SK-N-SH (cell line): ENCODE measurements at regions not wholly inside any gene's neighbourhood (a gene's known extent, or its start where the extent isn't known, plus 50 kb on each side); places are given as distances from the start of the nearest gene placed in this dataset.
A peak's percentile ranks its signal among the peaks of the same experiment; 100 is the strongest.

ENCODE experiments used
- CTCF ChIA-PET: fragments of 300-600, 350-600 bp; formaldehyde crosslinking; extraction: SDS; loops from one replicate; lab custom pipeline; 2021; lab: Yijun Ruan, JAX
- POLR2A ChIA-PET: fragments of 350-600 bp; sonication (Branson Sonifier 250); formaldehyde crosslinking; extraction: SDS; loops from one replicate; lab custom pipeline; 2020; ENCODE audit warnings: antibody characterized with exemption, inconsistent platforms; lab: Yijun Ruan, JAX
- DNase-seq: peaks from one replicate; pipeline ENCODE4 v3.0.0; 2012
- H2AFZ ChIP-seq: fragments of 200-600 bp; sonication (generic); 2 replicates; pipeline ENCODE4 v1.8.1; 2016; ENCODE audit warnings: antibody characterized with exemption, mild to moderate bottlenecking, low read depth
- H3F3A ChIP-seq: fragments of 200-600 bp; sonication (generic); replicated peaks from 2 replicates; pipeline ENCODE3; 2016; ENCODE audit warnings: antibody characterized with exemption, mild to moderate bottlenecking; ENCODE audit not compliant: insufficient read depth
- H3K27ac ChIP-seq, 2 experiments: fragments of 200-500 bp in 1 of 2; fragments of 200-600 bp in 1 of 2; sonication (Bioruptor generic) in 1 of 2; sonication (generic), shearing (Covaris generic) in 1 of 2; 2 replicates each; pipeline versions ENCODE4 v1.5.1 to v1.6.1; 2014 to 2016; ENCODE audit warnings: low read depth in 2 of 2, inconsistent platforms in 1 of 2, low read length in 1 of 2, mild to moderate bottlenecking in 1 of 2, mixed read lengths in 1 of 2
- H3K27me3 ChIP-seq: fragments of 200-600 bp; sonication (generic), shearing (Covaris generic); 2 replicates; pipeline ENCODE4 v1.6.1; 2016; ENCODE audit warnings: mixed run types; ENCODE audit not compliant: insufficient read depth
- H3K36me3 ChIP-seq, 2 experiments: fragments of 200-500 bp in 1 of 2; fragments of 200-600 bp in 1 of 2; sonication (Bioruptor generic) in 1 of 2; sonication (generic) in 1 of 2; replicated peaks in 1 of 2; 2 replicates each; pipeline versions ENCODE3 to v1.5.1; 2014 to 2016; ENCODE audit warnings: low read length in 1 of 2, mild to moderate bottlenecking in 1 of 2; ENCODE audit not compliant: insufficient read depth in 2 of 2, control insufficient read depth in 1 of 2
- H3K4me1 ChIP-seq, 2 experiments: fragments of 200-500 bp in 1 of 2; fragments of 200-600 bp in 1 of 2; sonication (Bioruptor generic) in 1 of 2; sonication (generic), shearing (Covaris generic) in 1 of 2; 2 replicates each; pipeline versions ENCODE4 v1.5.1 to v1.6.1; 2014 to 2016; ENCODE audit warnings: low read depth in 1 of 2, low read length in 1 of 2, mixed run types in 1 of 2; ENCODE audit not compliant: insufficient read depth in 2 of 2, control insufficient read depth in 1 of 2
- H3K4me2 ChIP-seq: fragments of 200-600 bp; sonication (generic), shearing (Covaris generic); 2 replicates; pipeline ENCODE4 v1.6.1; 2017; ENCODE audit warnings: mixed run types
- H3K4me3 ChIP-seq, 2 experiments: fragments of 200-500 bp in 1 of 2; fragments of 200-600 bp in 1 of 2; sonication (Bioruptor generic) in 1 of 2; sonication (generic), shearing (Covaris generic) in 1 of 2; 2 replicates each; pipeline versions ENCODE4 v1.5.1 to v1.8.1; 2014 to 2016; ENCODE audit warnings: low read depth in 2 of 2, inconsistent platforms in 1 of 2, low read length in 1 of 2, mild to moderate bottlenecking in 1 of 2, mixed read lengths in 1 of 2, moderate library complexity in 1 of 2
- H3K79me2 ChIP-seq: fragments of 200-600 bp; sonication (generic); 2 replicates; pipeline ENCODE4 v1.8.1; 2017; ENCODE audit warnings: mild to moderate bottlenecking; ENCODE audit not compliant: insufficient read depth
- H3K9ac ChIP-seq: fragments of 200-600 bp; sonication (generic); 2 replicates; pipeline ENCODE4 v1.6.1; 2017; ENCODE audit warnings: mixed run types
- H3K9me2 ChIP-seq: fragments of 200-600 bp; sonication (generic); 2 replicates; pipeline ENCODE4 v1.6.1; 2017; ENCODE audit warnings: mixed run types
- H3K9me3 ChIP-seq: fragments of 200-600 bp; sonication (generic); 2 replicates; pipeline ENCODE4 v1.6.1; 2017; ENCODE audit warnings: mixed run types, mild to moderate bottlenecking, moderate library complexity
- H4K20me1 ChIP-seq: fragments of 200-600 bp; sonication (generic); 2 replicates; pipeline ENCODE4 v1.6.1; 2017; ENCODE audit warnings: mild to moderate bottlenecking, mixed run types; ENCODE audit not compliant: insufficient read depth
- CHD2 ChIP-seq: fragments of 150-350 bp; IDR thresholded peaks from 2 replicates; pipeline ENCODE4 v1.6.1; 2018; ENCODE audit warnings: low read length; ENCODE audit not compliant: partially characterized antibody
- CTCF ChIP-seq: fragments of 200-600 bp; sonication (generic); IDR thresholded peaks from 2 replicates; pipeline ENCODE4 v1.6.1; 2017; ENCODE audit warnings: antibody characterized with exemption, mild to moderate bottlenecking, moderate library complexity
- FOSL2 ChIP-seq: IDR thresholded peaks from 2 replicates; pipeline ENCODE4 v1.4.0; 2012; ENCODE audit warnings: low read depth, mild to moderate bottlenecking, moderate library complexity, borderline replicate concordance
- FOXM1 ChIP-seq: IDR thresholded peaks from 2 replicates; pipeline ENCODE4 v1.4.0; 2012; ENCODE audit warnings: low read depth, mild to moderate bottlenecking
- IRF3 ChIP-seq: fragments of 150-350 bp; IDR thresholded peaks from 2 replicates; pipeline ENCODE4 v1.6.1; 2016; ENCODE audit warnings: mild to moderate bottlenecking, low read depth, low read length
- MAX ChIP-seq: IDR thresholded peaks from 2 replicates; pipeline ENCODE4 v1.4.0; 2012; ENCODE audit warnings: low read depth
- MEF2A ChIP-seq: IDR thresholded peaks from 2 replicates; pipeline ENCODE4 v1.4.0; 2012; ENCODE audit warnings: low read depth, borderline replicate concordance
- MXI1 ChIP-seq: IDR thresholded peaks from 2 replicates; pipeline ENCODE4 v1.6.1; 2012; ENCODE audit warnings: mild to moderate bottlenecking, low read depth, low read length, improper control_type of control experiment
- NFIC ChIP-seq: IDR thresholded peaks from 2 replicates; pipeline ENCODE4 v1.4.0; 2012; ENCODE audit warnings: borderline replicate concordance
- PBX3 ChIP-seq: IDR thresholded peaks from 2 replicates; pipeline ENCODE4; 2012
- RAD21 ChIP-seq: IDR thresholded peaks from 2 replicates; pipeline ENCODE4 v1.6.1; 2012; ENCODE audit warnings: mild to moderate bottlenecking, low read length
- RCOR1 ChIP-seq: fragments of 150-350 bp; IDR thresholded peaks from 2 replicates; pipeline ENCODE4 v1.6.1; 2017; ENCODE audit warnings: antibody characterized with exemption, low read length
- REST ChIP-seq: IDR thresholded peaks from 2 replicates; pipeline ENCODE4 v1.6.1; 2012; ENCODE audit warnings: mild to moderate bottlenecking, low read depth, low read length, moderate library complexity
- SMC3 ChIP-seq: IDR thresholded peaks from 2 replicates; pipeline ENCODE4 v1.6.1; 2012; ENCODE audit warnings: low read depth, low read length, improper control_type of control experiment
- TAF1 ChIP-seq: IDR thresholded peaks from 2 replicates; pipeline ENCODE4 v1.6.1; 2012; ENCODE audit warnings: low read depth, mild to moderate bottlenecking, low read length, moderate library complexity, borderline replicate concordance
- USF2 ChIP-seq: fragments of 150-350 bp; IDR thresholded peaks from 2 replicates; pipeline ENCODE4 v1.6.1; 2017; ENCODE audit warnings: antibody characterized with exemption, low read length, low read depth, borderline replicate concordance
- WGBS: methylation state at CpG from one replicate; pipeline ENCODE4 v1.1.6; 2017; ENCODE audit warnings: low lambda C conversion rate; 5-methylcytosine and 5-hydroxymethylcytosine counted together

GRCh38 chr18:44589693-44590355 is 90.9 kb upstream of the SETBP1 start (continued):
- TF ChIP-seq USF2: no peak
- peak; percentile 91 for TF ChIP-seq FOSL2
- TF ChIP-seq REST: no peak
- TF ChIP-seq SMC3: no peak
- TF ChIP-seq RAD21: no peak

- ChIA-PET POLR2A (no interaction called here), CTCF (no interaction called here)
- Histone ChIP-seq H2AFZ (no peak overlapping the region), H3K4me2 (no peak overlapping the region; the same call in 1 of the 2 replicates), H3K9me3 (no peaks in the 10 kb centered on the region), H3K27me3 (no peaks in the 10 kb centered on the region), H3K27ac (peak overlapping the region; percentile 34 to 85; a peak in 2 of 4 replicates), H4K20me1 (no peaks in the 10 kb centered on the region), H3K4me3 (no peak overlapping the region), H3F3A (peaks cover 5% of the 10 kb centered on the region), H3K9ac (no peak overlapping the region), H3K4me1 (peaks cover 21% of the 10 kb centered on the region in 2 experiments; a peak in 3 of 4 replicates), H3K9me2 (no peaks in the 10 kb centered on the region), H3K79me2 (no peaks in the 10 kb centered on the region), H3K36me3 (no peaks in the 10 kb centered on the region)
- WGBS: 88% methylated on average over 1 of the region's 1 CpG
- no peak for DNase-seq
- TF ChIP-seq NFIC (no peak), MXI1 (no peak), TAF1 (no peak), IRF3 (no peak), CTCF (no peak), PBX3 (no peak), MAX (no peak), RCOR1 (no peak), REST (no peak), MEF2A (no peak), CHD2 (no peak), SMC3 (no peak), FOXM1 (no peak)
Measured at GRCh38 chr18:44590956-44591670, 89.6 kb upstream of the SETBP1 start.
